IMR-90 (cell line): ENCODE measurements at regions not wholly inside any gene's neighbourhood (a gene's known extent, or its start where the extent isn't known, plus 50 kb on each side); places are given as distances from the start of the nearest gene placed in this dataset.

Source experiments
- ATAC-seq: fragments of 200-7000 bp; cut with Tn5 transposase; 2 replicates; pipeline ENCODE4 v1.9.1; 2020; ENCODE audit warnings: low read depth, mild to moderate bottlenecking, moderate library complexity
- BruUV-seq: library from RNA; stranded (reverse); fragments of 400-500 nt; replicated peaks from 2 replicates; lab custom pipeline; 2021; lab: Mats Ljungman, UMichigan
- CTCF ChIA-PET: fragments of 300-600 bp; formaldehyde crosslinking; extraction: SDS; loops from one replicate; lab custom pipeline; 2021; ENCODE audit warnings: antibody characterized with exemption; lab: Yijun Ruan, JAX
- POLR2A ChIA-PET: fragments of 300-600 bp; sonication (Branson Sonifier 250); formaldehyde crosslinking; loops from one replicate; lab custom pipeline; 2022; ENCODE audit warnings: antibody characterized with exemption; ENCODE audit not compliant: unreplicated experiment; lab: Charles Lee
- DNase-seq: peaks from one replicate; pipeline ENCODE4 v3.0.0; 2013
- H2AFZ ChIP-seq: replicated peaks from 2 replicates; pipeline ENCODE3; 2013; ENCODE audit warnings: low read length, mild to moderate bottlenecking; ENCODE audit not compliant: poor library complexity
- H2AK5ac ChIP-seq: 2 replicates; pipeline ENCODE4 v1.6.1; 2013; ENCODE audit warnings: low read depth, low read length, inconsistent platforms
- H2AK9ac ChIP-seq: replicated peaks from 2 replicates; pipeline ENCODE3; 2013; ENCODE audit warnings: mild to moderate bottlenecking, low read depth, low read length, moderate library complexity; ENCODE audit not compliant: poor library complexity
- H2BK120ac ChIP-seq: 2 replicates; pipeline ENCODE4 v1.6.1; 2013; ENCODE audit warnings: low read depth, low read length, inconsistent platforms
- H2BK15ac ChIP-seq: 3 replicates; pipeline ENCODE4 v1.6.1; 2013; ENCODE audit warnings: low read depth, low read length, inconsistent platforms
- H2BK20ac ChIP-seq: 2 replicates; pipeline ENCODE4 v1.6.1; 2013; ENCODE audit warnings: low read depth, mild to moderate bottlenecking, inconsistent platforms, low read length, moderate library complexity
- H2BK5ac ChIP-seq: 2 replicates; pipeline ENCODE4 v1.6.1; 2013; ENCODE audit warnings: mild to moderate bottlenecking, low read depth, low read length, inconsistent platforms; ENCODE audit not compliant: poor library complexity, severe bottlenecking
- H3K14ac ChIP-seq: replicated peaks from 2 replicates; pipeline ENCODE4 v1.6.1; 2013; ENCODE audit warnings: low read depth, low read length, inconsistent platforms
- H3K18ac ChIP-seq: 2 replicates; pipeline ENCODE4 v1.6.1; 2013; ENCODE audit warnings: low read depth, low read length, control low read depth
- H3K23ac ChIP-seq: 2 replicates; pipeline ENCODE4 v1.6.1; 2013; ENCODE audit warnings: low read depth, low read length, inconsistent platforms
- H3K27ac ChIP-seq: 2 replicates; pipeline ENCODE4 v1.5.1; 2013; ENCODE audit warnings: mild to moderate bottlenecking, control low read depth, low read length; ENCODE audit not compliant: insufficient read depth
- H3K27me3 ChIP-seq: 2 replicates; pipeline ENCODE4 v1.6.1; 2013; ENCODE audit warnings: low read length; ENCODE audit not compliant: control insufficient read depth, insufficient read depth
- H3K36me3 ChIP-seq: 2 replicates; pipeline ENCODE4 v1.6.1; 2013; ENCODE audit warnings: low read length, mixed read lengths; ENCODE audit not compliant: control insufficient read depth, insufficient read depth
- H3K4ac ChIP-seq: 2 replicates; pipeline ENCODE4 v1.6.1; 2013; ENCODE audit warnings: low read depth, low read length, inconsistent platforms
- H3K4me1 ChIP-seq: 2 replicates; pipeline ENCODE4 v1.6.1; 2013; ENCODE audit warnings: low read length, mixed read lengths; ENCODE audit not compliant: control insufficient read depth, insufficient read depth
- H3K4me2 ChIP-seq: 2 replicates; pipeline ENCODE4 v1.6.1; 2013; ENCODE audit warnings: low read depth, mild to moderate bottlenecking, control low read depth, low read length, moderate library complexity
- H3K4me3 ChIP-seq: 2 replicates; pipeline ENCODE4 v1.5.1; 2013; ENCODE audit warnings: low read depth, mild to moderate bottlenecking, control low read depth, low read length, moderate library complexity; ENCODE audit not compliant: insufficient read depth
- H3K56ac ChIP-seq: 2 replicates; pipeline ENCODE4 v1.6.1; 2013; ENCODE audit warnings: low read length, inconsistent platforms; ENCODE audit not compliant: insufficient read depth; ENCODE audit errors: extremely low read depth
- H3K79me1 ChIP-seq, 2 experiments: 2 replicates each; pipeline ENCODE4 v1.6.1; 2013; ENCODE audit warnings: low read length in 2 of 2, inconsistent platforms in 1 of 2, low read depth in 1 of 2
- H3K9ac ChIP-seq: 2 replicates; pipeline ENCODE4 v1.6.1; 2013; ENCODE audit warnings: low read depth, low read length, control low read depth
- H3K9me1 ChIP-seq: 2 replicates; pipeline ENCODE4 v1.6.1; 2013; ENCODE audit warnings: low read length, inconsistent platforms; ENCODE audit not compliant: insufficient read depth
- H3K9me3 ChIP-seq: 2 replicates; pipeline ENCODE4 v1.6.1; 2013; ENCODE audit warnings: low read length; ENCODE audit not compliant: control insufficient read depth, insufficient read depth
- H4K20me1 ChIP-seq: 2 replicates; pipeline ENCODE4 v1.6.1; 2013; ENCODE audit warnings: low read length, inconsistent platforms; ENCODE audit not compliant: insufficient read depth
- H4K5ac ChIP-seq: 2 replicates; pipeline ENCODE4 v1.6.1; 2013; ENCODE audit warnings: mild to moderate bottlenecking, low read depth, low read length, control low read depth
- H4K8ac ChIP-seq, 2 experiments: 2 replicates each; pipeline ENCODE4 v1.6.1; 2013; ENCODE audit warnings: low read depth in 2 of 2, low read length in 2 of 2, control low read depth in 1 of 2, inconsistent platforms in 1 of 2
- H4K91ac ChIP-seq: 2 replicates; pipeline ENCODE4 v1.6.1; 2013; ENCODE audit warnings: low read depth, low read length, inconsistent platforms; ENCODE audit not compliant: insufficient read depth
- BHLHE40 ChIP-seq: fragments of 150-350 bp; IDR thresholded peaks from 2 replicates; pipeline ENCODE4 v1.6.1; 2016; ENCODE audit warnings: mild to moderate bottlenecking, low read depth, low read length
- CEBPB ChIP-seq: IDR thresholded peaks from 2 replicates; pipeline ENCODE4 v1.6.1; 2012; ENCODE audit warnings: low read depth, low read length, improper control_type of control experiment
- CHD1 ChIP-seq: IDR thresholded peaks from 2 replicates; pipeline ENCODE4 v1.6.1; 2012; ENCODE audit warnings: low read depth, low read length, improper control_type of control experiment
- ELK1 ChIP-seq: fragments of 150-350 bp; IDR thresholded peaks from 2 replicates; pipeline ENCODE4 v1.6.1; 2016; ENCODE audit warnings: low read depth, mild to moderate bottlenecking, low read length, moderate library complexity, borderline replicate concordance
- FOS ChIP-seq: fragments of 150-350 bp; IDR thresholded peaks from 2 replicates; pipeline ENCODE4 v1.6.1; 2016; ENCODE audit warnings: low read depth, low read length
- MAFK ChIP-seq: IDR thresholded peaks from 2 replicates; pipeline ENCODE4 v1.6.1; 2012; ENCODE audit warnings: low read depth, low read length, improper control_type of control experiment
- MAZ ChIP-seq: IDR thresholded peaks from 2 replicates; pipeline ENCODE4 v1.6.1; 2012; ENCODE audit warnings: low read depth, mild to moderate bottlenecking, low read length, improper control_type of control experiment, moderate library complexity, borderline replicate concordance
- MXI1 ChIP-seq: IDR thresholded peaks from 2 replicates; pipeline ENCODE4 v1.6.1; 2012; ENCODE audit warnings: low read depth, mild to moderate bottlenecking, low read length, moderate library complexity, borderline replicate concordance
- NFE2L2 ChIP-seq: fragments of 150-350 bp; IDR thresholded peaks from 2 replicates; pipeline ENCODE4 v1.6.1; 2016; ENCODE audit warnings: low read depth, mild to moderate bottlenecking, low read length
- POLR2A ChIP-seq: IDR thresholded peaks from 2 replicates; pipeline ENCODE4 v1.6.1; 2012; ENCODE audit warnings: mild to moderate bottlenecking, low read depth, low read length
- RAD21 ChIP-seq: IDR thresholded peaks from 2 replicates; pipeline ENCODE4 v1.6.1; 2012; ENCODE audit warnings: low read length, improper control_type of control experiment
- RCOR1 ChIP-seq: IDR thresholded peaks from 2 replicates; pipeline ENCODE4 v1.6.1; 2012; ENCODE audit warnings: mild to moderate bottlenecking, low read length, improper control_type of control experiment; ENCODE audit not compliant: insufficient replicate concordance
- RFX5 ChIP-seq: IDR thresholded peaks from 2 replicates; pipeline ENCODE4 v1.8.0; 2012; ENCODE audit warnings: low read depth, mild to moderate bottlenecking, low read length, moderate library complexity
- SMC3 ChIP-seq: fragments of 150-350 bp; IDR thresholded peaks from 2 replicates; pipeline ENCODE4 v1.6.1; 2016; ENCODE audit warnings: low read depth, mild to moderate bottlenecking, antibody characterized with exemption, low read length, moderate library complexity
- USF2 ChIP-seq: fragments of 150-350 bp; IDR thresholded peaks from 2 replicates; pipeline ENCODE4 v1.6.1; 2017; ENCODE audit warnings: mild to moderate bottlenecking, antibody characterized with exemption, low read length, low read depth
- dilution Hi-C: fragments of 300-500 bp; cut with HindIII; formaldehyde crosslinking; loops from one replicate; pipeline ENCODE4 v1.14.3; 2018; ENCODE audit warnings: low sequenced_read_pairs; ENCODE audit not compliant: unreplicated experiment
- in situ Hi-C: fragments of 300-500 bp; cut with MboI; formaldehyde crosslinking; loops from 3 replicates; pipeline ENCODE4 v1.14.3; 2019; ENCODE audit warnings: low sequenced_read_pairs, inconsistent platforms, mixed read lengths
- intact Hi-C: fragments of 100-400 bp; cut with micrococcal nuclease; formaldehyde crosslinking; loops from 2 replicates; pipeline ENCODE4 v1.10.0; 2022
- TF ChIP-seq, protein P1 (sequence below): conservative IDR thresholded peaks from 2 replicates; pipeline ENCODE4 v1.5.1; 2012; ENCODE audit warnings: mild to moderate bottlenecking, low read depth, low read length, improper control_type of control experiment

- Histone ChIP-seq H4K8ac (no peak overlapping the region), H2AK5ac (no peak overlapping the region), H4K91ac (no peak overlapping the region), H3K4ac (no peak overlapping the region), H3K27ac (no peak overlapping the region), H3K56ac (no peak overlapping the region), H3K36me3 (no peaks in the 10 kb centered on the region), H3K4me1 (no peaks in the 10 kb centered on the region), H3K18ac (no peak overlapping the region), H2BK5ac (no peak overlapping the region), H3K9me1 (no peaks in the 10 kb centered on the region), H3K9ac (no peak overlapping the region), H3K79me1 (no peaks in the 10 kb centered on the region), H2BK15ac (no peak overlapping the region), H3K4me2 (no peak overlapping the region), H2BK120ac (no peak overlapping the region), H3K27me3 (no peaks in the 10 kb centered on the region), H4K20me1 (no peaks in the 10 kb centered on the region), H2AK9ac (no peak overlapping the region), H4K5ac (no peak overlapping the region), H2BK20ac (no peak overlapping the region), H3K9me3 (no peaks in the 10 kb centered on the region), H3K14ac (no peak overlapping the region), H2AFZ (no peak overlapping the region), H3K23ac (no peak overlapping the region), H3K4me3 (no peak overlapping the region)
- no peak for DNase-seq
- ChIA-PET POLR2A (no interaction called here), CTCF (no interaction called here)
- intact Hi-C loops, result no loop called here
- BruUV-seq, result no TSS peak
- dilution Hi-C loops, result no loop called here
- TF ChIP-seq BHLHE40 (no peak), USF2 (no peak), MAFK (no peak), CEBPB (no peak), SMC3 (no peak), MAZ (no peak), FOS (no peak), ELK1 (no peak), CHD1 (no peak), RAD21 (no peak), POLR2A (no peak), RFX5 (no peak), NFE2L2 (no peak), RCOR1 (no peak), MXI1 (no peak)
- TF ChIP-seq, protein P1, sequence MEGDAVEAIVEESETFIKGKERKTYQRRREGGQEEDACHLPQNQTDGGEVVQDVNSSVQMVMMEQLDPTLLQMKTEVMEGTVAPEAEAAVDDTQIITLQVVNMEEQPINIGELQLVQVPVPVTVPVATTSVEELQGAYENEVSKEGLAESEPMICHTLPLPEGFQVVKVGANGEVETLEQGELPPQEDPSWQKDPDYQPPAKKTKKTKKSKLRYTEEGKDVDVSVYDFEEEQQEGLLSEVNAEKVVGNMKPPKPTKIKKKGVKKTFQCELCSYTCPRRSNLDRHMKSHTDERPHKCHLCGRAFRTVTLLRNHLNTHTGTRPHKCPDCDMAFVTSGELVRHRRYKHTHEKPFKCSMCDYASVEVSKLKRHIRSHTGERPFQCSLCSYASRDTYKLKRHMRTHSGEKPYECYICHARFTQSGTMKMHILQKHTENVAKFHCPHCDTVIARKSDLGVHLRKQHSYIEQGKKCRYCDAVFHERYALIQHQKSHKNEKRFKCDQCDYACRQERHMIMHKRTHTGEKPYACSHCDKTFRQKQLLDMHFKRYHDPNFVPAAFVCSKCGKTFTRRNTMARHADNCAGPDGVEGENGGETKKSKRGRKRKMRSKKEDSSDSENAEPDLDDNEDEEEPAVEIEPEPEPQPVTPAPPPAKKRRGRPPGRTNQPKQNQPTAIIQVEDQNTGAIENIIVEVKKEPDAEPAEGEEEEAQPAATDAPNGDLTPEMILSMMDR, result no peak
- in situ Hi-C loops, result no loop called here
- no peak for ATAC-seq
These were observed 135.8 kb upstream of the NDST3 start for GRCh38 chr4:117898496-117898895.
